PFSK-1 (cell line): ENCODE measurements at regions not wholly inside any gene's neighbourhood (a gene's known extent, or its start where the extent isn't known, plus 50 kb on each side); places are given as distances from the start of the nearest gene placed in this dataset.

Experiments used
- FOXP2 ChIP-seq: optimal IDR thresholded peaks from 2 replicates; pipeline ENCODE3; 2011; ENCODE audit warnings: borderline replicate concordance, control low read depth, inconsistent platforms; ENCODE audit not compliant: insufficient read depth; ENCODE audit errors: extremely low read length, extremely low read depth
- POLR2AphosphoS5 ChIP-seq: IDR thresholded peaks from 2 replicates; pipeline ENCODE4 v1.6.1; 2012; ENCODE audit warnings: low read depth, mild to moderate bottlenecking, control low read depth, low read length, moderate library complexity
- REST ChIP-seq, 2 experiments: IDR thresholded peaks; 2 replicates each; pipeline versions ENCODE4 v1.6.1 to v1.8.0; 2011 to 2012; ENCODE audit warnings: low read depth in 2 of 2, low read length in 2 of 2, control low read depth in 1 of 2, inconsistent platforms in 1 of 2, mild to moderate bottlenecking in 1 of 2, moderate library complexity in 1 of 2; ENCODE audit not compliant: insufficient read depth in 1 of 2
- SIN3A ChIP-seq: IDR thresholded peaks from 2 replicates; pipeline ENCODE4 v1.6.1; 2012; ENCODE audit warnings: mild to moderate bottlenecking, low read length, moderate library complexity, borderline replicate concordance; ENCODE audit not compliant: insufficient read depth
- TAF1 ChIP-seq: IDR thresholded peaks from 2 replicates; pipeline ENCODE4 v1.6.1; 2012; ENCODE audit warnings: low read length, control low read depth, borderline replicate concordance; ENCODE audit not compliant: insufficient read depth

GRCh38 chr4:130333241-130333759 is 1237.3 kb downstream of the C4orf33 start:
- TF ChIP-seq REST (IDR thresholded peaks at IDR 0.05; ENCODE audit: insufficient read depth in 1 of 2, low read depth in 2 of 2, low read length in 2 of 2) (no peak), SIN3A (no peak), POLR2AphosphoS5 (no peak), TAF1 (no peak), FOXP2 (no peak)
